GM18499 (cell line): ENCODE measurements at regions not wholly inside any gene's neighbourhood (a gene's known extent, or its start where the extent isn't known, plus 50 kb on each side); places are given as distances from the start of the nearest gene placed in this dataset.

Experiments used
- ATAC-seq: cut with Tn5 transposase; IDR thresholded peaks from one replicate; pipeline ENCODE4 v1.9.1; 2021; ENCODE audit warnings: moderate number of reproducible peaks; ENCODE audit not compliant: insufficient read depth, unreplicated experiment

DNA sequence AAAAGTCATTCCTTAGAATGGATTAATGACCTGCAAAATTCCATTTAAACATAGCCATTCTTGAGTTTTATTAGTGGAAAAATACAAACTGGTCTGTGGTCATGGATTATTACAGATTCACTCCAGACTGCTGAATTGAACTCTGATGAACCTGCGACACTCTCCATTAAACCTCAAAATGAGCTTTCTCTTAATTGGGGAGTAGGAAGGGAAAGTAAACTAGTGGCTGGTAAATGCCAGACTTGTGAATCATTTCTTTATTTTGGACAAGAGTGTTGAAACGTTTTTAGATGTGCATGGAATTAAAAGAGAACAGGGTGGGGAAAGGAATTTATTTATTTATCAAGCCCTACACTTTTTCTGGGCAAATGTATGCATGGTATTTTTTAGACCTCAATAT lies 321.2 kb upstream of the FANCL start:
- ATAC-seq: no peak

DNA sequence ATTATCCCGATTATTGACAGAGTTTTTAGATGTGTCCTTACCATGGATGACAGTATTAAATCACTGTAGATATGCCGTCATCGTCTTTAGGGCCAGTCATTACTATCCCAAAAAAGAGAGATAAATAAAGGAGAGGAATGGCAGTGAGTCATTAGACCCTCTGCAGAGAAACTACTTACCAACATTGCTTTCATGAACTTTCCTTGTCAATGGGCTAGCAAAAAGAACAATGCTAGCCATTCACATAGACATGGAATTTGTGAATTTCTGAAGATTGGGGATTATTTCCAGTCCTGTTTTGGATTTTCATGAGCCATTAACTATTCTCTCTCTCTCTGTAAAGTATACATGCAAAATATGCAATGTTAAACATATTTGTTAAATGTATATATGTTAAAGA lies 319.4 kb upstream of the FANCL start:
- ATAC-seq: no peak

DNA sequence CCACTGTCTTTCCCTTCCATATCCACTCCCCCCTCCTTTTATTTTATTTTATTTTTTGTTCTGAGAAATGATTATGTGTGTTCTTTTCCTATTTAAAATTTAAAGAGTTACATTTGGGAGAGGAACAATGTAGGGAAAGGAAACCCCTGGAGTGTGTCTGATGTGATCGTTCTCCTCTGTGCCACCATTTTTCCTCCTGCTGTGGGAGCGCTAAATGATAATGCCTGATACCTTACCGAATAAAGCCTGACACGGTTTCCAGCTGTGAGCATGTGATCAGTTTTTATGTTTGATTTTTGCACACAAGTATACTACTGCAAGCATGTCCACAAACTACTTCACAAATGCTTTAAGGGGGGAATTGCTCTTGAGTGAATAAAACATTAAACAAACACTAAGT lies 317.8 kb upstream of the FANCL start:
- no peak for ATAC-seq

DNA sequence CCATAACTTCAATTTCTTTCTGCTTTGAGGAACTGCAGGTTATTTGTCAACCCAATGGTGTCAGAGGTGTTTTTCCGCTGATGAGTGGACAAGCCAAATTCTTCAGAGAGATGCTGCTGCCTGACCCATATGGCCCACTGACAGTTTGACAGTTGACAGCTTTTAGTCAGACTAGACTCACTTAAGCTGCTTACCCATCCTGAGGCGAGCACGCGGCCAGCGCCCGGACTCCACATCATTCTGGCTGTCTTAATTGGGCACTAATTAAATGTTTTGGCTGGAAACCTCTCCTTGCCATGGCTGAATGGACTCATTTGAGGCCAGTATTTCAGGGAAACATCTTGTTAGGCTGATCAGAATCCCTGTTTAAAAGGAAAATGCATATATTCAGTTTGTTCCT lies 316.1 kb upstream of the FANCL start:
- no peak for ATAC-seq

DNA sequence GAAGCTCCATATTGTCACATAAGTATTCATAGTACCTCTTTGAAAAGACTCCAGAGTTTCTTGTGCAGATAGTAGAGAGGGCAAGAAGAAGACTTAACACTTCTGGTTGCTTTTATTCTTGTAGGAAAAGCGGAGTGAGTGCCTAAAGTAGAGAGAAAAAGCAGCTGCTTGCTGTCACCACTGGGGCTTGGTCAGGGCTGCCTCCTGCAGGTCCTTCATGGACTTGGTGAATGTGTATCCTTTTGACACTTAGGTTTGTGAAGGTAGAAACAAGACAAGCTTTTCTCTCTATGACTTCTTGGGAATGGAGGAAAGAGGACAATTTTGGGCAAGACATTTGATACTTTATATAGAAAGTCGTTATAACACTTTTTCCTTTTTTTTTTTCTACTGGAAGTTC lies 312.8 kb upstream of the FANCL start:
- ATAC-seq: no peak

DNA sequence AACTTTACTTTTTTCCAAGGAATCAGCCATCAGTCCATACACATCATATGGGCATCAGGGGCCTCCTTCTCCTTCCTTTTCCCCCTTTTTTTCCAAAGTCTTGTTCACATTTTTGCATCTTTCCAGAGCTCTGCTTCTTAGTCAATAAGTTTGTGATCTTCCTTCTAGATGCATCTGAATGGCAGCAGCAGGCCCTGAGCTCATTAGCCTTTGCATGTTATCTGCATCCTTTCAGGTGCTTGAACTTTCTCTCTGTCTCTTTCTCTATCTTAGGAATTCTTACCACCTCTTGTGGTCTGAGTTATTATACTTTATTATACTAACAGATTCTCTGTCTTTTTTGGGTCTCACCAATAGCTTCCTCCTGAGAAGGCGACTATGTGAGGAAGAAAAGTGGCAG lies 312.4 kb upstream of the FANCL start:
- ATAC-seq: no peak

DNA sequence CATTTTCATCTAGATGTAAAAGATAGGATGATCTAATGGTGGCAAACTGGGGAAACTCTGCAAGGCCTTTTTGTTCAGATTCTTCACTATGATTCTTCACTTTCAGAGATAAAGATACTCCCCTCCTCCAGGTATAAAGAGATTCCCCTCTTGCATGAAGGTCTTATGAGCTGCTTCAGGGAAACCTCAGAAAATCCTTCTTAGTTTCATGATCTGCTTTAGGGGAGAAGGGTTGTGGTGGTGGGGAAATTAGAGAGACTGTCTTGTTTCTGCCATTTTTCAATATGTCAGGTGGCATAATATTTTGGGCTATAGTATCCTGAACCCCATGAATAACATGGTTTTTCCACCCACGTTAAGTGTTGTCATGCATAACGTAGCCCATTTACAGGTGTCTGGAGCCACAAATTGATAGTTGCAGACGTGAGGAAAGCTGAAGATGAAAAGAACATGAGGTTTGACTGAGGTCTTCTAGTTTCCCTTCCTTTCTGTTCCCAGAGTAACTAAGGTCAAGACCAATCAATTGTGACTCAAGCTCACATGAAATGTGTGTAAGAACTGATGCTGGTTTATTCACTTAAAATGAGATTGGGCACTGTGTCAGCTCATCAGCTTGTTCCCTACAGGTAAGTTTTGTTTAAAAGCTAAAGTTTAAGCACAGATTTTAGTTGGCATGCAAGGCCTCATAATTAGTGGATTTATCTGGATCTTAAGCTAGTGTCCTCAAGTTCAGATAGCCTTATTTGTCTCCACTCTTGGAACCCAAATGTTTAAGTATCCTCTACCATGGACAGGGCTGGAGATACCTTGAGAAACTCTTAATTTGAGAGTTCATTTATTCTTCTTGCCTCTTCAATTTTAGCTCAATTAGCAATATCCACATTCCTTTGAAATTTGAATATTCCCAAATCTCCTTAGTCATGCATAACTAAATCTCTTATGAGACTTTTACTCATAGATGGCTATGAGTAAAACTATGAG lies 304.5 kb upstream of the FANCL start:
- no peak for ATAC-seq

DNA sequence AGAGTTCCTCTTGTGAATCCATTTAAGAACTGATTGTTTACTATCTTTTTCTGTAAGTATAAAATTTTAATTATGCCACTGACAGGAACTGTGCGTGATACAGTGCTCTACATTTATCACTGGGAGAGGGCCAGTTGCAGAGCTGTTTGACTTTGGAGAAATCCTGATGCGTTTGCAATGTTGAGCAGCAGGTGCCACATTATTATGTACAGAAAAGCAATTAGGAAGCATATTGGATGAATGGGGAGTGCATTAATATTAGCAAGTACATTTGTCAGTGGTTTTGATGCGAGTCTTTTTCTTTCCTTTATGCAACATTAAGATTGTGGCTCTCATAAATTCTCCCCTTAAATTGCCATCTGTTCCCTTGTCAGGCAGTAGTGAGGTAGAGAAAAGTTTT lies 302.3 kb upstream of the FANCL start:
- ATAC-seq: no peak

DNA sequence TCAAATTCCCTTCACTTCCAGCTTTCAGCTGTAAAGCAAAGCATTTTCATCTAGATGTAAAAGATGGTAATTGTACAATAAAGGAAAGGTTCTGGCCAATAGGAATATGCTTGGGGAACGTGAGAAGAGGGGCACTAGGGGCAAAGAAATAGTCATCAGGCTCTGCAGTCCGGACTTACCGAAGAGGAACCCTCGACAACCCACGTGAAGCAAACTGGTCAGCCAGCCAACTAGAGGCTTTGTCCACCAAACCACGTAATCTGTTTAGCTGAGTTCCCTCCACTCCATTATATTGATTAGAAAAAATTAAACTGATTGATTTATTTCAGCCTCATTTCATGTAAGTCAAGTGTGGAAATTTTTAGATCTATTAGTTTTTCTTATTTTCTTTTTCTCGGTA lies 300.4 kb upstream of the FANCL start:
- no peak for ATAC-seq

DNA sequence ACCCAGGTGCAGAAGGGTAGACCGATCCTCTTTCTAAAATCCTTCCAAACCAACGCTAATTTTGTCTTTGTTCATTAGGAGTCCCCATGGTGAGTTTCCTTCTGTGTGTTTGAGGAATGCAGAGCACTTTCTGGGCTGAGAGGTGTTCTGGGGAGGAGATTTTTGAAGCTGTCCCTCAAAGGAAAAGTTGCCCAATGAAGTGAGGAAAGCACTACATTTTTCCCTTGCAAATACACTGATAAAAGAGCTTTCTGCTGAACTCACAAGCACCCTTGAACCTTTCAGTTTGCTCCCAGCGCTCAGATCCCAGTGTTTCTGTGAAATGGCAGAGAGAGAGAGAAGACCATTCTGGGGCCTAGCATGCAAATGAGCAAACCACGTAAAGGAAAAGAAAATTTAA lies 299.6 kb upstream of the FANCL start:
- ATAC-seq: no peak

DNA sequence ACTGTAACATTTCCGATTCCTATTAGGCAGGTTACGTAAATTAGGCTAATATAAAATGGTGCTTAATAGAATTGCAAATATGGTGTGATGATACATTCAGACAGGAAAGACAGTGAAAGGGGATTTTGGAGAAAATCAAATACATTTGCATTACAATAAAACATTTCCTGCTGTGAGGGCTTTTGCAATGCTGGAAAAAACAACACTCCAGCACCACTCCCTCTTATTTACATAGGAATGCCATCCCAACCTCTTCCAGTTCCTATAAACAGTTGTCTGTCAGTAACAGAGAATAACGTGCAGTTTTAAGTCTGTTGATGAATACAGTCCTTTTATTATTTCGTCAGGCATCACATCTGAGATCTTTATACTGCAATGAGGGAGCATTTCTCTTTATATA lies 298.8 kb upstream of the FANCL start:
- ATAC-seq: no peak

DNA sequence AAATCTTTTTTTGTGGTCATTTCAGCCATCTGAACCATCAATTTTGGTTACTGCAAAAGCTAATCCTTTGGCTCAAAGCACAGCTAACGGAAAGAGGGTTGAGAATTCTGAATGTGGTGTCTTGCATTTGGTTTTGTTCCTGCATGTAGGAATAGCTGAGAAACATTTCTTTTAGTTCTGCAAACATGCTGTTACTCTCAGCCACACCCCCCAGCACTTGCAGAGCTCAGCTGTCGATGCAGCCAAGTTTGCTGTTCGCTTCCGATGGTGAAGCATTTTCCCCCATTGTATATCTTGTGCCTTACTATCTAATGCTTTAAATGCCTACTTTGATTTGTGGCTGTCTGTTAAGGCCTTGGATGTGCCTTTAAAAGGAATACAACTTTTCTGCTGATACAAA lies 294.9 kb upstream of the FANCL start:
- ATAC-seq: no peak

DNA sequence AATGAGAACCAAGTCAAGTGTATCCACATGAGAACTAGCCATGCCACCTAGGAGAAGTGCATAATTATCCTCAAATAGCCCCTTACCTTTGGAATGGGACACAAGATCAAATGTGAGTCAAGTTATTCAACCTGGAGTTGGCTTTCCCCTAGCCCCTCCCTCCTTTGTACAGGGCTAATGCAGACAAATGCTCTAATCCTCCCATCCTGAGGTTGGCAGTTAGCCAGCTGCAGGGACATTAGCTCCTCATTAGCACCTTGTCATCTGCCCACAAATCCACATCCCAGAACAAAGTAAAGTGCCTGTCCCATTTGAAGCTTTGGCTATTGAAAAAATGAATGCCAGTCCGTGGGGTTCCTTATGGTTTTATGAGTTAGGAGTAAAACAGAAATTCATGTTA lies 294.1 kb upstream of the FANCL start:
- ATAC-seq: no peak

DNA sequence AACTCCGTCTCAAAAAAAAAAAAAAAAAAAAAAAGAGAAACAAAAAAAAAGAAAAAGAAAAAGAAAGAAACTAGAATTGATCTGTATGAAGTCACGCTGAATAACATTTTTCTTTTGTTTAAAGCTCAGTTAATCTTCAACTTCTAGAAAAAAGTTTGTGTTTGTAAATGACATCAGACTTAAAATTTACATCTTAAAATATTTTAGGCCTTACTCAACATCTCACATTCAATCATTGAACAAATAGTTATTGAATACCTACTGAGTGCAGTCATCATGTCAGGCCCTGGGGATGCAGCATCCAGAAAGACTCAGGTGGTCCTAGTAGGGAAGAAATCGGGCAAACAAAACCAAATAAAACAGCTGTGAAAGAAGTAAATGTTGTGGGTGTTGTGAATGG lies 292.3 kb upstream of the FANCL start:
- no peak for ATAC-seq

DNA sequence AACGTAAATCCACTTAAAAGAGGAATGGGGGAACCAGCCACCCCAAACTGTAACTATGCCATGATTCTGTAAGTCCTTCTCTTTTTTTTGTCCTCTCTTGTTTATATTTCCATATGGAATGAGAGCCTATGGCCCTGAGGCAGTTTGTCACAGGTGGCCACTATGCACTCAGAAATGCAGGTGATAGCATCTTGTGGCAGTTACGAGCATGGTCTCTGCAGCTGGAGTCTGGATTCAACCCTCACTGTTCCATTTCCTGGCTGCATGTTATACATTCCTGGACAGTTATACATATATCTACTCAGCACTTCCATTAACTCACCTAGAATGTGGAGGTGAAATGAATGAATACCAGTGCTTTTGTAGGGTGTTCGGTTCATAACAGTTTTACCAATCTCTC lies 291.5 kb upstream of the FANCL start:
- no peak for ATAC-seq

DNA sequence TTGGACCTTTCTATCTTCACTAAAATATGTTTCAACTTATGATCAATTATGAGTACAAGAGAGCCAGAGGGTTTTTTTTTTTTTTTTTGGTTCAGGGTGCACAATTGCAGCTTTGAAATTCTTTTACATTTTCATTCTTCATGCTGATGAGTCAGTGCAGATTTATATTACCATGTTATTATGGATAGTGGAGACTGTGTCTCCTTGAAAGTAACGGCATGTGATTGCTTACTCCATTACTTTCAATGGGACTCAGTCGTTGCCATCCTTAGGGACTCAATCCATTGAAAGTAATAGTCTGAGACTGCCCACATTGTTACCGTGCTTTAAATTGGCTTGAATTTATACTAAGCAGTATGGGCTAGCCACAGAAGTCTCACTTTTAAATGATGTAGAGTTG lies 286.5 kb upstream of the FANCL start:
- ATAC-seq: no peak

DNA sequence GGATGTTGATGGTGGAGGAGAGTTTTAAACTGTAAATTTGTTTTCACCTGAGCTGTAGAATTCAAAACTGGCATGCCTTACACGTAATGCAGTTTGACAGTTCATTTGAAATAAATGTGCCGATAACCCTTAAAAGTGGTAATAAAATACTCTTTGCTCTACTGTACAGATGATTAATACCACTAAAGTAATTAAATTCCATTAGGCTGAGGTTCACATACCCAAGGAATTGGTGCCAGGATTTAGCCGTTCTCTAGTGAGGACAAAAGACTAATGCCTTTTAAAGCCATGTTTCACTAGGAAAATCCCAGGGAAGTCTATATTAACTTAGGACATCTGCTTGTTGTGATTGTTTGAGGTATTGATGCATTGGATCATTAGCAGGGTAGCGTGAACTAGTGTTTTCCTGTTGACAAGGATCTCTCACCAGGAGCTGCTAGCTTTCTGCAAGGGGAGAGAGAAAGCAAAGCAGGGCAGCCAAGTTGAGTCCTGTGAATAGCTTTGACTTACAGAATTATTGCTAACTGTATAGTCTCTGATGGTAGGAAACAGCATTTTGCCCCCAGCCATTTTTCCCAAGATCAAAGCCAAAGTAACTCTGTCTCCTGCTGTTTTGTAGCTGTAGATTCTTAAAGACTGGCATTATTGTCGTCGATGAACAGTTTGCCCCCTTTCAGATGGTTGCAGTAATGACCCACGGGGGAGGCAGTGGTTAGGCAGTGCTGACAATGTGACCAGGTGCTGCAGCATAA lies 280.9 kb upstream of the FANCL start:
- ATAC-seq: no peak

DNA sequence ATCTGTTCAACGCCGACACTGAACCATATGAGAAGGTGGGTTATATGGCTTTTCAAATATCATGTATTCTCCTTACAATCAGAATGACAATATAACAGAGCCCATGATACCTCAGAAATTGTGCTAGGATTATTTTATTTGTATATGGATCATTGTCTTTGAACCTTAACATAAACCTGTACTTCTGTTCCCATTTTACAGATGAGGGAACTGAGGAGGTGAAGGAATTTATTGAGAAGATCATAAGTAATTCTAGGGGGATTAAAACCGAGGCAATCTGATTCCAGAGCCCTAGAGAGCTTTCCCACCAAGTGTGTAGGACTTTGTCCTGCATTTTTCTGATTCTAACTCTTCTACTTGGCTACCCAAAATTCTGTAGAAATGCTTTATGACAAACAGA lies 279.8 kb upstream of the FANCL start:
- ATAC-seq: no peak

DNA sequence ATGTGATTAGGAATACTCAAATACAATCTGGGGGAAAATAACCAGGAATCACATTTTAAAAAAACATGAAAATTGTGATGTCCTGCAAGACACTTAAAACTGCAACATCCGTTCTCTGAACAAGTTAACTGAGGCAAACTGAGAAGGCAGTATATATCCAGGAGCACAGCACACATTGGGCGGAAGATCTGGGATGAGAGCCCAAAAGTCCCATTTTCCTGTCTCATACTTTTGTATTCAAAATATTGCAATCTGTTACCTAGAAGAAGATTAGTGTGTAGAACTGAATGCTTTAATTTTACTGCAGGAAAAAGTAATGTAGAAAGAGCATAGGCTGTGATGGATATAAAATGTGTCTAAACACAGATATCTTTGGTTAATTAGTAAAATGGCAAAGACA lies 276.8 kb upstream of the FANCL start:
- ATAC-seq: no peak

DNA sequence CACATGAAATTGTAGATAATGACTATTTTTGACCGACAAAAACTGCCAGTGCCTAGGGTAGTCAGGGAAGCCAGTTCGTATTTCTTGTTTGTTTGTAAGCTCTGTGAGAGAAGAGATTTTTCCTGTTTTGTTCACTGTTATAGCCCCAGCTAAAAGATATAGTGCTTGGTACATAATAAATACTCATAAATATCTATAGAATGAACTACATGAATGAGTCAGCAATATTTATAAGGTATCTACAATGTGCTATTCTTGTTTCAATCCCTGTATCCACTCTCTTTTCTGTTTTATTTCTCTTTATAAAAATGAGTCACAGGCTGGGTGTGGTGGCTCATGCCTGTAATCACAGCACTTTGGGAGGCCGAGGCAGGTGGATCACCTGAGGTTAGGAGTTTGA lies 275.6 kb upstream of the FANCL start:
- no peak for ATAC-seq

DNA sequence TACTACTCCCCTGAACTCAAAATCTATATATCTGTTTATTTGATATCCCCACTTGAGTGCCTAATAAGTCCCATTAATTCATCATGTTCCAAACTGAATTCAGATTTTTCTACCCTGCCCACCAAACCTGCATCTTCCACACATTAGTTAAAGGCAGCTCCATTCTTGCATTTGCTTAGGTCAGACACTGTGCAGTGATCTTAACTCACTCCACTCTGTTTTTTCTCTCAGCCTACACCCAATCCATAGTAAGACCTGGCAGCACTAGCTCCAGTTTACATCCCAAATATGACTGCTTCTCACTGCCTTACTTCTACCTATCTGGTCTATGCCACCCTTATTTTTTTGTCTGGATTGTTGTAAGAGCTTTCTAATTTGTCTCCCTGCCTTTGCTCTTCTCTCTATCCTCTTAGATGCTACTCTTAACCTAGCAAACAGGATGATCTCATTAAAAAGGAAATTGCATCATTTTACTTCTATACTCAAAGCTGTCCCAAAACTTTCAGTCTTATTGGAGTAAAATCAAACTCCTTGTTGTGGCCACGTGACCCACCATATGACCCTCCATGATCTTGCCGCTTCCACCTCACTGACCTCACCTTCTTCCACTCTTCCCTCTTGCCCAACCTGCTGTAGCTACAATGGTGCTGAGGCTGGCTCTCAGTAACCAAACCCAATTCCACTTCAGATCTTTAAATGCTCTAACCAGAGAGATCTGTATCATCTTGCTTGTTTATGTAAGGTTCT lies 274.9 kb upstream of the FANCL start:
- ATAC-seq: no peak
